ENCODE measurements at regions not wholly inside any gene's neighbourhood (a gene's known extent, or its start where the extent isn't known, plus 50 kb on each side); places are given as distances from the start of the nearest gene placed in this dataset.

GRCh38 chr10:56867236-56867635, 506.2 kb upstream of the ZWINT start:
- H3K36me3 ChIP-seq (ENCODE audit: control insufficient read depth in 2 of 2, insufficient read depth in 2 of 2, low read length in 1 of 2) = no peaks in the 10 kb centered on the region
- BruUV-seq (replicated peaks) = no TSS peak
- ChIA-PET POLR2A (no interaction called here), CTCF (no interaction called here), SMC1A (ENCODE audit: uncharacterized antibody, unreplicated experiment) (interaction anchor here (1.0 kb wide), 1 partner anchor 18 kb away, joined by 3 read pairs; no protein-coding TSS in a partner anchor), RAD21 (ENCODE audit: unreplicated experiment) (no interaction called here)
- TF ChIP-seq POU2F2 (IDR thresholded peaks at IDR 0.05; ENCODE audit: borderline replicate concordance, low read depth, low read length) (no peak), MEF2A (IDR thresholded peaks at IDR 0.05; ENCODE audit: insufficient read depth, low read depth, low read length) (no peak), TAF1 (IDR thresholded peaks at IDR 0.05; ENCODE audit: borderline replicate concordance, low read depth, low read length) (no peak), ZNF24 (IDR thresholded peaks at IDR 0.05) (no peak)
- intact Hi-C loops (cut with micrococcal nuclease; ENCODE audit: unreplicated experiment) (no loop called here), in situ Hi-C loops (cut with MboI) (no loop called here)
- DNase-seq (ENCODE audit: low read depth, low spot score) = no peak
- no peak overlapping the region for H3K4me3 ChIP-seq
- no peak for FAIRE-seq
- no peak for ATAC-seq
- H4K20me1 ChIP-seq (ENCODE audit: control insufficient read depth, insufficient read depth) = no peaks in the 10 kb centered on the region
- H3K27me3 ChIP-seq (replicated peaks in 1 of 2; ENCODE audit: control insufficient read depth in 2 of 2, insufficient read depth in 2 of 2, low read length in 1 of 2) = no peaks in the 10 kb centered on the region
- H3K4me1 ChIP-seq (ENCODE audit: control insufficient read depth, insufficient read depth, low read length) = no peaks in the 10 kb centered on the region
- no peaks in the 10 kb centered on the region for H3K79me2 ChIP-seq (ENCODE audit: control insufficient read depth, insufficient read depth, low read length)
- no peak overlapping the region for H3K9ac ChIP-seq (ENCODE audit: control insufficient read depth, insufficient read depth, low read length)
- no peak overlapping the region for H2AFZ ChIP-seq (ENCODE audit: control insufficient read depth, low read depth, low read length)
- no peak overlapping the region for H3K4me2 ChIP-seq (ENCODE audit: control insufficient read depth, insufficient read depth)
- no peak overlapping the region for H3K27ac ChIP-seq (ENCODE audit: control insufficient read depth, insufficient read depth)
- no peaks in the 10 kb centered on the region for H3K9me3 ChIP-seq (replicated peaks; ENCODE audit: control insufficient read depth, insufficient read depth, low read length)
- WGBS (ENCODE audit: insufficient coverage, insufficient replicate concordance, low lambda C conversion rate, missing lambda C conversion rate) = 33% methylated on average over 3 of the region's 3 CpGs

GRCh38 chr10:56856569-56856968, 495.5 kb upstream of the ZWINT start:
- H4K20me1 ChIP-seq (ENCODE audit: control insufficient read depth, insufficient read depth) = no peaks in the 10 kb centered on the region
- no peak overlapping the region for H3K9ac ChIP-seq (ENCODE audit: control insufficient read depth, insufficient read depth, low read length)
- ChIA-PET POLR2A (no interaction called here), SMC1A (ENCODE audit: uncharacterized antibody, unreplicated experiment) (no interaction called here), RAD21 (ENCODE audit: unreplicated experiment) (no interaction called here), CTCF (no interaction called here)
- no peaks in the 10 kb centered on the region for H3K4me1 ChIP-seq (ENCODE audit: control insufficient read depth, insufficient read depth, low read length)
- H3K9me3 ChIP-seq (replicated peaks; ENCODE audit: control insufficient read depth, insufficient read depth, low read length) = no peaks in the 10 kb centered on the region
- FAIRE-seq (no peak), DNase-seq (ENCODE audit: low read depth, low spot score) (no peak), ATAC-seq (no peak)
- in situ Hi-C loops (cut with MboI) (no loop called here), intact Hi-C loops (cut with micrococcal nuclease; ENCODE audit: unreplicated experiment) (no loop called here)
- no TSS peak for BruUV-seq (replicated peaks)
- no peaks in the 10 kb centered on the region for H3K36me3 ChIP-seq (ENCODE audit: control insufficient read depth in 2 of 2, insufficient read depth in 2 of 2, low read length in 1 of 2)
- H3K79me2 ChIP-seq (ENCODE audit: control insufficient read depth, insufficient read depth, low read length) = no peaks in the 10 kb centered on the region
- no peak overlapping the region for H2AFZ ChIP-seq (ENCODE audit: control insufficient read depth, low read depth, low read length)
- H3K4me3 ChIP-seq = no peak overlapping the region
- H3K27me3 ChIP-seq (replicated peaks in 1 of 2; ENCODE audit: control insufficient read depth in 2 of 2, insufficient read depth in 2 of 2, low read length in 1 of 2) = no peaks in the 10 kb centered on the region
- no peak overlapping the region for H3K27ac ChIP-seq (ENCODE audit: control insufficient read depth, insufficient read depth)
- H3K4me2 ChIP-seq (ENCODE audit: control insufficient read depth, insufficient read depth) = no peak overlapping the region
- 28% methylated on average over 2 of the region's 2 CpGs for WGBS (ENCODE audit: insufficient coverage, insufficient replicate concordance, low lambda C conversion rate, missing lambda C conversion rate)
- TF ChIP-seq SIN3A (IDR thresholded peaks at IDR 0.05; ENCODE audit: low read depth, low read length) (no peak), PAX8 (IDR thresholded peaks at IDR 0.05) (no peak), NRF1 (conservative IDR thresholded peaks at IDR 0.05; ENCODE audit: low read depth, low read length) (no peak), PML (IDR thresholded peaks at IDR 0.05; ENCODE audit: low read length) (no peak), SIX5 (IDR thresholded peaks at IDR 0.05; ENCODE audit: low read depth, low read length, severe bottlenecking) (no peak), SMC3 (IDR thresholded peaks at IDR 0.05; ENCODE audit: borderline replicate concordance, low read length) (no peak), CHD1 (IDR thresholded peaks at IDR 0.05; ENCODE audit: low read depth, low read length) (no peak), ZNF207 (IDR thresholded peaks at IDR 0.05; ENCODE audit: borderline replicate concordance) (no peak), SMARCA5 (IDR thresholded peaks at IDR 0.05) (no peak), ZNF687 (IDR thresholded peaks at IDR 0.05) (no peak)

Measured in GM12878 (cell line).